HG03097 (cell line): ENCODE measurements at regions not wholly inside any gene's neighbourhood (a gene's known extent, or its start where the extent isn't known, plus 50 kb on each side); places are given as distances from the start of the nearest gene placed in this dataset.

Experiments
- ATAC-seq: cut with Tn5 transposase; IDR thresholded peaks from one replicate; pipeline ENCODE4 v1.9.1; 2021; ENCODE audit not compliant: unreplicated experiment, low FRiP score

DNA sequence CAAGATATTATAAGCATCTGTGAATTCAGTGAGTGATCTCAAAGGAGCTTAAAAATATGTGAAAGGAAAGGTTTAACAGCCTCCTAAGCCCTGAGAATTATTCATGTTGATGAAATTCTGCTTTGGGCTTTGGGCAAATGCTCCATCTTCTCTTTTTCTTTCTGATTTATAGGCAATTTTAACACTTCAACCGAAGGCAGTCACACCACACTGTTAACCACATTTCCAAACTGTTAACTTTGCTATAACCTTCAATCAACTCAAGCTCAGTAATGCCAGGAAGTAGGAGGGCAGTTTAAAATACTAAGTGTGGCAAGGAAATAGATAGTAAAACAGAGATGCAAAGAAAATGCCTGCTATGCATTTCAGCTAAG, 54.4 kb upstream of the NEK7 start:
- ATAC-seq = no peak

- no peak for ATAC-seq
These were observed 51.6 kb upstream of the NEK7 start for GRCh38 chr1:198105185-198105584.

DNA sequence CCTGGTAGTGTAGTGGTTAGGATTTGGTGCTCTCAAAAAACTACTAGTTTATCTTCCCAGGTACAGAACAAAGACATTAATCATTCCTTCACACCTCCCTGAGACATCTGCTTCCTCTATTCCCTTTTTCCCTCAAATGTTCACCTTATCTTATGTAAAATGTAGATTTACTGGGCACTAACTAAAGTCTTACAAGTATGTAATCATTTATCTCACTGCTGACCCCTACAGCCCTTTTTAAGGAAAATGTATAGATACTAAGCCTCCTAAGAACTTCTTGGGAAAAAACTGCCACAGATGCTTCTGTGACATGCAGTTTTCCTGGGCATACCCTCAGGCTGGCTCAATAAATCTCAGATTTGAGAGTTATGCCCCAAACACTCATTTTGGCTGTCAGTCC, 50.8 kb upstream of the NEK7 start:
- no peak for ATAC-seq
